ENCODE measurements at regions not wholly inside any gene's neighbourhood (a gene's known extent, or its start where the extent isn't known, plus 50 kb on each side); places are given as distances from the start of the nearest gene placed in this dataset.

DNA sequence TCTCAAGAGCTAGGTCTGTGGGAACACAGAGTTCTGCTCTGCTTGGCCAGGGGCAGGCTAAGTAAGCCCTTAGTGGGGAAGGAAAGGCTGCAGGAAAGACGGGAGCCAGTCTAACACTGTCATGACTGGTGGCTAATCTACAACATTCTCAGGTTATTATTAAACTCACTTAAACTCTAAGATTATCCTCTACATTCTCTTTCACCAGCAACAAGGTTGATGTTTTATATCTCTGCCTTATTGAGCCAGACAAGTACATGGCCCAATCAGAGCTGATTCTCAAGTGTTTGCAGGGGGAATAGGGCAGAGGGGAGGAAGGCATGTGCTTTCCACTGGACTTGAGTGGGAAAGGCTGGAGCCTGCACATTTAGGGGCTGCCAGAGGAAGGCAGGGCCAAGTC is 50.9 kb upstream of the FAM241A start:
- TF ChIP-seq, protein P1, sequence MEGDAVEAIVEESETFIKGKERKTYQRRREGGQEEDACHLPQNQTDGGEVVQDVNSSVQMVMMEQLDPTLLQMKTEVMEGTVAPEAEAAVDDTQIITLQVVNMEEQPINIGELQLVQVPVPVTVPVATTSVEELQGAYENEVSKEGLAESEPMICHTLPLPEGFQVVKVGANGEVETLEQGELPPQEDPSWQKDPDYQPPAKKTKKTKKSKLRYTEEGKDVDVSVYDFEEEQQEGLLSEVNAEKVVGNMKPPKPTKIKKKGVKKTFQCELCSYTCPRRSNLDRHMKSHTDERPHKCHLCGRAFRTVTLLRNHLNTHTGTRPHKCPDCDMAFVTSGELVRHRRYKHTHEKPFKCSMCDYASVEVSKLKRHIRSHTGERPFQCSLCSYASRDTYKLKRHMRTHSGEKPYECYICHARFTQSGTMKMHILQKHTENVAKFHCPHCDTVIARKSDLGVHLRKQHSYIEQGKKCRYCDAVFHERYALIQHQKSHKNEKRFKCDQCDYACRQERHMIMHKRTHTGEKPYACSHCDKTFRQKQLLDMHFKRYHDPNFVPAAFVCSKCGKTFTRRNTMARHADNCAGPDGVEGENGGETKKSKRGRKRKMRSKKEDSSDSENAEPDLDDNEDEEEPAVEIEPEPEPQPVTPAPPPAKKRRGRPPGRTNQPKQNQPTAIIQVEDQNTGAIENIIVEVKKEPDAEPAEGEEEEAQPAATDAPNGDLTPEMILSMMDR (IDR thresholded peaks at IDR 0.05; ENCODE audit: low read depth, low read length) = no peak
- no peak for DNase-seq (ENCODE audit: low read depth in 2 of 2)
- no peak overlapping the region for H3K4me3 ChIP-seq (replicated peaks in 1 of 2; ENCODE audit: low read depth in 2 of 2, low read length in 2 of 2)
